GM19463 (cell line): ENCODE measurements at regions not wholly inside any gene's neighbourhood (a gene's known extent, or its start where the extent isn't known, plus 50 kb on each side); places are given as distances from the start of the nearest gene placed in this dataset.
"Not testable (repeated sequence)": the region's sequence is repeated elsewhere in the genome, so short reads cannot be mapped to it uniquely, and the experiment has no call there.

Source experiments
- ATAC-seq: cut with Tn5 transposase; IDR thresholded peaks from one replicate; pipeline ENCODE4 v1.9.1; 2021; ENCODE audit warnings: mild to moderate bottlenecking, moderate library complexity; ENCODE audit not compliant: unreplicated experiment

GRCh38 chrX:964831-965416 is 247.5 kb downstream of the CRLF2 start:
- peak; percentile 69 for ATAC-seq

GRCh38 chrX:960821-961220 is 251.6 kb downstream of the CRLF2 start:
- ATAC-seq, result no peak

GRCh38 chrX:959595-959994 is 252.9 kb downstream of the CRLF2 start:
- ATAC-seq, result no peak

- not testable (repeated sequence) for ATAC-seq
These were observed 257.2 kb downstream of the CRLF2 start for GRCh38 chrX:955168-955781.

GRCh38 chrX:953879-954482 is 258.5 kb downstream of the CRLF2 start:
- no peak for ATAC-seq

- ATAC-seq, result no peak
These were observed 259.6 kb downstream of the CRLF2 start for GRCh38 chrX:952816-953215.

- not testable (repeated sequence) for ATAC-seq
These were observed 265.2 kb downstream of the CRLF2 start for GRCh38 chrX:947262-947661.

GRCh38 chrX:943035-943434 is 269.4 kb downstream of the CRLF2 start:
- no peak for ATAC-seq

- ATAC-seq, result no peak
These were observed 271.8 kb downstream of the CRLF2 start for GRCh38 chrX:940691-941090.

GRCh38 chrX:936979-937769 is 275.3 kb downstream of the CRLF2 start:
- no peak for ATAC-seq

GRCh38 chrX:933611-934010 is 278.8 kb downstream of the CRLF2 start:
- ATAC-seq, result no peak

GRCh38 chrX:928606-929005 is 283.8 kb downstream of the CRLF2 start:
- no peak for ATAC-seq

GRCh38 chrX:926991-927390 is 285.5 kb downstream of the CRLF2 start:
- ATAC-seq, result no peak

- ATAC-seq, result no peak
These were observed 286.4 kb downstream of the CRLF2 start for GRCh38 chrX:926070-926469.

GRCh38 chrX:925652-926061 is 286.8 kb downstream of the CRLF2 start:
- ATAC-seq, result no peak

GRCh38 chrX:925094-925493 is 287.4 kb downstream of the CRLF2 start:
- no peak for ATAC-seq

GRCh38 chrX:924017-924416 is 288.4 kb downstream of the CRLF2 start:
- ATAC-seq, result no peak

GRCh38 chrX:920234-920799 is 289.7 kb downstream of the SHOX start:
- ATAC-seq, result no peak

- no peak for ATAC-seq
These were observed 285.6 kb downstream of the SHOX start for GRCh38 chrX:916230-916599.

- ATAC-seq, result no peak
These were observed 285.0 kb downstream of the SHOX start for GRCh38 chrX:915427-916229.

GRCh38 chrX:914206-914605 is 283.6 kb downstream of the SHOX start:
- ATAC-seq, result no peak
